ENCODE measurements at regions not wholly inside any gene's neighbourhood (a gene's known extent, or its start where the extent isn't known, plus 50 kb on each side); places are given as distances from the start of the nearest gene placed in this dataset.
"Not testable (repeated sequence)": the region's sequence is repeated elsewhere in the genome, so short reads cannot be mapped to it uniquely, and the experiment has no call there.

- DNase-seq (ENCODE audit: low spot score) = no peak
Observed at GRCh38 chr3:27779176-27779575, 57.1 kb upstream of the EOMES start.

- DNase-seq (ENCODE audit: low spot score) = no peak
Observed at GRCh38 chr3:27789420-27789819, 67.3 kb upstream of the EOMES start.

GRCh38 chr3:27791956-27792355, 69.8 kb upstream of the EOMES start:
- DNase-seq (ENCODE audit: low spot score) = no peak

- DNase-seq (ENCODE audit: low spot score) = no peak
Observed at GRCh38 chr3:27792869-27793268, 70.7 kb upstream of the EOMES start.

- no peak for DNase-seq (ENCODE audit: low spot score)
Observed at GRCh38 chr3:27794211-27794610, 72.1 kb upstream of the EOMES start.

- DNase-seq (ENCODE audit: low spot score) = no peak
Observed at GRCh38 chr3:27796365-27796875, 74.3 kb upstream of the EOMES start.

DNA sequence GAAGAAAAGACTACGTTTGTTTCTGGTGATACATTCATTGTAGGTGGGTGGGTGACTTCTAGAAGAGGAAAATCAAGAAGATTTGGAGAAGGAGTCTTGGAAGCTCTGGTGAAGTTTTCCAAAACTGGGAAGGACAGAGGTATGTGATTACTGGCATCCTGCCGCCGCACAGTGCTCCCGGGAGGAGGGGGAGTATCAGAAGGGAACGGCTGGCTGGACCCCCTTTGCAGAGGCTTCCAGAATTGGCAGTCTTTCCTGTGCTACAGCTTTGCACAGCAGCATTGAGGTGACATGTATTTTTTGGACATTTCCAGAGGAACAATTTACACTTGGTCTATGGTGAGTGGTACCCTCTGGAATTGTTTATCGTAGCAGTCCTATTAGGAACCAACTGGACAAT, 75.7 kb upstream of the EOMES start:
- no peak for DNase-seq (ENCODE audit: low spot score)

- no peak for DNase-seq (ENCODE audit: low spot score)
Observed at GRCh38 chr3:27800261-27800660, 78.1 kb upstream of the EOMES start.

DNA sequence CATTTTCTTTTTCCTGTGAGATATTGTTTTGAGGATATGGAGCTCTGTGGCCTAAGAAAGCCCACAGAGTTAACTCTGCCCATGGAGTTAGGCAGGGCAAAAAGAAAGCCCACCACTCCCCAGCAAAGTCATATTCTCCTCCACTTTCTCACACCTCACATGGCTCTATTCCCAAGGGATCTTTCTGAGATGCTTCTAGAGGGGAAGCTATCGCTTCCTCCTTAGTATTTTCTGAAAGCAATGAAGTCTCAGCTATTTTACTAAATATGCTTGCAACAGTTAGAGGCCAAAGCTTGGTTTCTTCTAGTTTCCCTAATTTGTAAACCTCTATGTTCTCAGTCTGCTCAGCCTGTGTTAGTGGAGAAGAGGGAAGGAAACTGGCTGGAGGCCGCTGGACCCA, 80.3 kb upstream of the EOMES start:
- DNase-seq (ENCODE audit: low spot score) = no peak

- DNase-seq (ENCODE audit: low spot score) = no peak
Observed at GRCh38 chr3:27802849-27803248, 80.7 kb upstream of the EOMES start.

DNA sequence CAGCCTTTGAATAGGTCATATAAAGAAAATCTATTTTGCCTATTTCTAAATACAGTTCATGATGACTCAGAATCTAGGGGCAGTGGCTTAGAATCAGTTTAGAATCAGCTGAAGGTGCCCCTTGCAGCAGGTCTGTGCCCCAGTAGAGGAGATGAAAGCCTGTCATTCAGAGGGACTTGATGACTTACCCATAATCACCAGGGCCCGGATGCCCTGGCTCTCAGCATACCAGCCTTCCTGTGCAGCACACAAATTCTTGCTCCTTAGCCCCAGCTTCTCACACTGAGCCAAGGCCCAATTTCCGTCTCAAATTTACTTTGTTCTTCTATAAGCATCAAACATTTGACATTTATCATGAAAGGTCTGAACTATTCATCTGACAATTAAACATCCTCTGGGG, 83.2 kb upstream of the EOMES start:
- DNase-seq (ENCODE audit: low spot score) = no peak

DNA sequence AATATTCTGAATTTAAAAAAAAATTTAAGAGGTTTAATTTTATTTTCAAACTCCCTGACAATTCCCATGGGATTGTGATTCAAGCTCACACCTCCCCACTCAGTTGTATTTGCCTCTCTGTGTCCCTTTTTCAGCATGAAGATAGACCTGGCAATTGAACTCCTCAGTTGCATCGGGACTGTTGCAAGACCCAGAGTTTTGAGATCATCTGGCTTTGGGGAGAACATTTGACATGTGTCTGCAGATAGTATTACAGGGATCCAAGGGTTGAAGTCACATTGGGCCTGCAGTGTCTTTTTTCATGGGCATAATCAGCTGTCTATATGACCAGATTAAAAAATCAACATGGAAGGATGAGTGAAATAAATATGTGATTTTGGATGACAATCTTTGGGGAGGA, 91.1 kb upstream of the EOMES start:
- DNase-seq (ENCODE audit: low spot score) = no peak

DNA sequence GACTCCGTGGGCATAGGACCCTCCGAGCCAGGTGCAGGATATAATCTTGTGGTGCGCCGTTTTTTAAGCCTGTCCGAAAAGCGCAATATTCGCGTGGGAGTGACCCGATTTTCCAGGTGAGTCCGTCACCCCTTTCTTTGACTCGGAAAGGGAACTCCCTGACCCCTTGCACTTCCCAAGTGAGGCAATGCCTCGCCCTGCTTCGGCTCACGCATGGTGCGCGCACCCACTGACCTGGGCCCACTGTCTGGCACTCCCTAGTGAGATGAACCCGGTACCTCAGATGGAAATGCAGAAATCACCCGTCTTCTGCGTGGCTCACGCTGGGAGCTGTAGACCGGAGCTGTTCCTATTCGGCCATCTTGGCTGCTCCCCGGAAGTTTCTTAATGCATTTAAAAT, 99.5 kb upstream of the EOMES start:
- not testable (repeated sequence) for DNase-seq (ENCODE audit: low spot score)

DNA sequence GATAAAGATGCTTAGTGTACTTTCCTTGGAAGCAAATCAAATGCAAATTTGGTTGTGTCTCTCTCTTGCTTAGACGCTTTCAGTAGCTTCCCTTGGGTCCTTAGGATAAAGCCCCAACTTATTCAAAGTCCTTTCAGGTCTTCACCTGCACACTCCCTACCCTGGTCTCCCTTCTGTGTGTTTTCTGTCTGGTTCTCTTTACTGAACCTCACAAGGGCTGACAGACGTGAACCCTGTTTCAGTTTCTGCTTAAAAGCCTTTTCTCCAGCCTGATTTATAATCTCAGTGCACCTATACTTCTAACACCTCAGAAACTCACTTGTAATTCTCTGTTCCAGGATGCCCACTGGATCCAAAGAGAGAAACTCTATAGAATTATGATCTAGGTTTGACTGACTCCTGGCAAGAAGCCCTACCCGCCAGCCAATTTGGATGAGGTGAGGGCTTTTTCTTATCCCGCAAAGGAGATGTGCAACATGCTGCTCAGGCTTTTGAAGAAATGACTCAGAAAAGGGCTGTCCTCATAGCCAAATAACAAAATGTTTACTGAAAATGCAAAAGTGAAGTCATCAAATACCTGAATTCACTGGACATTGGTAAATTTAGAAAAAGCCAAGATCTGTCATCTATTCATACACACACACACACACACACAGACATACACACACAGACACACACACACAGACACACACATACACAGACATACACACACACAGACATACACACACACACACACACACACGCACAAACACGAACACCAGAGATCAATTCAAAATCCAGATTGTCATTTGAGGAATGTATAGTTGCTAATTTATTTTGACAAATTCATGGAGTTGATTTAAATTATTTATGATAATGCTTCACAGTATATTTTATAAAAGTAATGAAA, 102.4 kb upstream of the EOMES start:
- no peak for DNase-seq (ENCODE audit: low spot score)

- DNase-seq (ENCODE audit: low spot score) = no peak
Observed at GRCh38 chr3:27826448-27826847, 104.3 kb upstream of the EOMES start.

GRCh38 chr3:27827041-27827440, 104.9 kb upstream of the EOMES start:
- DNase-seq (ENCODE audit: low spot score) = no peak

GRCh38 chr3:27840807-27841594, 118.9 kb upstream of the EOMES start:
- peak; percentile 75 for DNase-seq (ENCODE audit: low spot score)

- no peak for DNase-seq (ENCODE audit: low spot score)
Observed at GRCh38 chr3:27844052-27844675, 122.0 kb upstream of the EOMES start.

GRCh38 chr3:27847697-27848096, 125.6 kb upstream of the EOMES start:
- no peak for DNase-seq (ENCODE audit: low spot score)

GRCh38 chr3:27848826-27849225, 126.7 kb upstream of the EOMES start:
- no peak for DNase-seq (ENCODE audit: low spot score)

GRCh38 chr3:27859821-27860220, 137.7 kb upstream of the EOMES start:
- peak; percentile 28 for DNase-seq (ENCODE audit: low spot score)
